ENCODE measurements at regions not wholly inside any gene's neighbourhood (a gene's known extent, or its start where the extent isn't known, plus 50 kb on each side); places are given as distances from the start of the nearest gene placed in this dataset.

- no peak for TF ChIP-seq ZNF462 (CRISPR knock-in tag; IDR thresholded peaks at IDR 0.05)
- TF ChIP-seq JUNB (IDR thresholded peaks at IDR 0.05; ENCODE audit: unreplicated experiment), result no peak
- TF ChIP-seq REST (IDR thresholded peaks at IDR 0.05; ENCODE audit: unreplicated experiment), result no peak
Measured at GRCh38 chr2:217705461-217705860, 297.3 kb downstream of the TNS1 start (continued).

- H3F3A ChIP-seq (replicated peaks; ENCODE audit: low read depth), result no peaks in the 10 kb centered on the region
- no peak overlapping the region for H3K4me2 ChIP-seq
- no peak overlapping the region for H2AFZ ChIP-seq
- no peaks in the 10 kb centered on the region for H3K4me1 Mint-ChIP-seq
- no peaks in the 10 kb centered on the region for H3K4me1 ChIP-seq (ENCODE audit: insufficient read depth)
- H3K27ac Mint-ChIP-seq, result no peak overlapping the region
- no peaks in the 10 kb centered on the region for H4K20me1 ChIP-seq (replicated peaks; ENCODE audit: insufficient read depth)
- H3K36me3 ChIP-seq (ENCODE audit: insufficient read depth), result no peaks in the 10 kb centered on the region
- ATAC-seq (no peak), DNase-seq (ENCODE audit: low spot score) (no peak)
- no peaks in the 10 kb centered on the region for H3K36me3 Mint-ChIP-seq (ENCODE audit: low read depth)
- H3K4me3 ChIP-seq, result no peak overlapping the region
- no peak overlapping the region for H3K4me3 Mint-ChIP-seq
- H3K27me3 Mint-ChIP-seq (ENCODE audit: insufficient read depth, low read depth, poor library complexity), result no peaks in the 10 kb centered on the region
- no peak overlapping the region for H3K27ac ChIP-seq (ENCODE audit: low read depth)
- no peaks in the 10 kb centered on the region for H3K79me2 ChIP-seq (replicated peaks; ENCODE audit: insufficient read depth)
- no peaks in the 10 kb centered on the region for H3K27me3 ChIP-seq (ENCODE audit: insufficient read depth)
- 0 out of 2 replicates have a peak, but pooled peaks cover 6% of the 10 kb centered on the region for H3K9me2 ChIP-seq (ENCODE audit: insufficient read depth)
- H3K9me3 Mint-ChIP-seq, result no peaks in the 10 kb centered on the region
- no peak for TF ChIP-seq REST (IDR thresholded peaks at IDR 0.05; ENCODE audit: unreplicated experiment)
- TF ChIP-seq POLR2AphosphoS5 (IDR thresholded peaks at IDR 0.05; ENCODE audit: low read depth), result no peak
- TF ChIP-seq CTCF (conservative IDR thresholded peaks at IDR 0.05; ENCODE audit: low read depth in 2 of 2), result no peak
- TF ChIP-seq JUNB (IDR thresholded peaks at IDR 0.05; ENCODE audit: unreplicated experiment), result no peak
Measured at GRCh38 chr2:217703999-217704398, 298.8 kb downstream of the TNS1 start.
